ENCODE measurements at regions not wholly inside any gene's neighbourhood (a gene's known extent, or its start where the extent isn't known, plus 50 kb on each side); places are given as distances from the start of the nearest gene placed in this dataset.

- Histone ChIP-seq H3K27me3 (ENCODE audit: control insufficient read depth, insufficient read depth, low read length) (no peaks in the 10 kb centered on the region), H3K4me1 (ENCODE audit: control insufficient read depth, insufficient read depth, low read length) (peaks cover 2% of the 10 kb centered on the region), H3K36me3 (ENCODE audit: control insufficient read depth, insufficient read depth, low read length) (no peaks in the 10 kb centered on the region), H3K27ac (ENCODE audit: low read length) (no peak overlapping the region), H3K9me3 (replicated peaks; ENCODE audit: control insufficient read depth, low read depth, low read length) (no peaks in the 10 kb centered on the region), H3K4me3 (ENCODE audit: low read length) (no peak overlapping the region)
- WGBS (ENCODE audit: insufficient coverage): 50% methylated on average over 1 of the region's 2 CpGs
- peak; percentile 65 for DNase-seq
Measured at GRCh38 chr20:40262219-40262618, 426.8 kb downstream of the MAFB start.

- Histone ChIP-seq H3K4me1 (ENCODE audit: control insufficient read depth, insufficient read depth, low read length) (no peaks in the 10 kb centered on the region), H3K9me3 (replicated peaks; ENCODE audit: control insufficient read depth, low read depth, low read length) (no peaks in the 10 kb centered on the region), H3K4me3 (ENCODE audit: low read length) (no peak overlapping the region), H3K27ac (ENCODE audit: low read length) (no peak overlapping the region), H3K36me3 (ENCODE audit: control insufficient read depth, insufficient read depth, low read length) (no peaks in the 10 kb centered on the region), H3K27me3 (ENCODE audit: control insufficient read depth, insufficient read depth, low read length) (no peaks in the 10 kb centered on the region)
- no peak for DNase-seq
- 100% methylated on average over 2 of the region's 4 CpGs for WGBS (ENCODE audit: insufficient coverage)
Measured at GRCh38 chr20:40258931-40259330, 430.1 kb downstream of the MAFB start.

GRCh38 chr20:40257763-40258162, 431.3 kb downstream of the MAFB start:
- no peaks in the 10 kb centered on the region for H3K9me3 ChIP-seq (replicated peaks; ENCODE audit: control insufficient read depth, low read depth, low read length)
- no peaks in the 10 kb centered on the region for H3K27me3 ChIP-seq (ENCODE audit: control insufficient read depth, insufficient read depth, low read length)
- no peak overlapping the region for H3K4me3 ChIP-seq (ENCODE audit: low read length)
- DNase-seq: no peak
- H3K4me1 ChIP-seq (ENCODE audit: control insufficient read depth, insufficient read depth, low read length): no peaks in the 10 kb centered on the region
- H3K36me3 ChIP-seq (ENCODE audit: control insufficient read depth, insufficient read depth, low read length): no peaks in the 10 kb centered on the region
- H3K27ac ChIP-seq (ENCODE audit: low read length): no peak overlapping the region
- no CpG with 5 or more reads among the region's 2 CpGs for WGBS (ENCODE audit: insufficient coverage)

DNA sequence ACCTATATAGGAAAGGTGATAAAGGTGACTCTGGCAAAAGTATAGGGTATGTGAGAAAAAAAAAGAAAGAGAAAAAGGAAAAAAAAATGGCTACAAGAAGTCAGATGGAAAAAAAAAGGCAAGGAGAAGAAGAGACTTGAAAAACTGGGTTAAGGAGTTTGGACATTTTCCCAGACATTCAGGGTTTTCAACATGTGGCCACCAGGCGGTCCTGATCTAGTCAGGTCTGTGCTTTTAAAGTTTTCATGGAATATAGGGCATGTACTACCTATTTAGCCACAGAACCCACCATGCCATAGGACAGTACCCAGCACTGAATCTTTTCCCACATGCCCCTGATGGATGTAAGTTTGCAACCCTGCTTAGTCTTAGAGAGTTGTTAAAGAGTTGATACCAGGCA, 433.7 kb downstream of the MAFB start:
- Histone ChIP-seq H3K9me3 (replicated peaks; ENCODE audit: control insufficient read depth, low read depth, low read length) (peaks cover 8% of the 10 kb centered on the region), H3K27me3 (ENCODE audit: control insufficient read depth, insufficient read depth, low read length) (no peaks in the 10 kb centered on the region), H3K4me1 (ENCODE audit: control insufficient read depth, insufficient read depth, low read length) (no peaks in the 10 kb centered on the region), H3K36me3 (ENCODE audit: control insufficient read depth, insufficient read depth, low read length) (no peaks in the 10 kb centered on the region), H3K4me3 (ENCODE audit: low read length) (no peak overlapping the region), H3K27ac (ENCODE audit: low read length) (no peak overlapping the region)
- WGBS (ENCODE audit: insufficient coverage): no CpG with 5 or more reads among the region's 1 CpG
- DNase-seq: peak; percentile 49

DNA sequence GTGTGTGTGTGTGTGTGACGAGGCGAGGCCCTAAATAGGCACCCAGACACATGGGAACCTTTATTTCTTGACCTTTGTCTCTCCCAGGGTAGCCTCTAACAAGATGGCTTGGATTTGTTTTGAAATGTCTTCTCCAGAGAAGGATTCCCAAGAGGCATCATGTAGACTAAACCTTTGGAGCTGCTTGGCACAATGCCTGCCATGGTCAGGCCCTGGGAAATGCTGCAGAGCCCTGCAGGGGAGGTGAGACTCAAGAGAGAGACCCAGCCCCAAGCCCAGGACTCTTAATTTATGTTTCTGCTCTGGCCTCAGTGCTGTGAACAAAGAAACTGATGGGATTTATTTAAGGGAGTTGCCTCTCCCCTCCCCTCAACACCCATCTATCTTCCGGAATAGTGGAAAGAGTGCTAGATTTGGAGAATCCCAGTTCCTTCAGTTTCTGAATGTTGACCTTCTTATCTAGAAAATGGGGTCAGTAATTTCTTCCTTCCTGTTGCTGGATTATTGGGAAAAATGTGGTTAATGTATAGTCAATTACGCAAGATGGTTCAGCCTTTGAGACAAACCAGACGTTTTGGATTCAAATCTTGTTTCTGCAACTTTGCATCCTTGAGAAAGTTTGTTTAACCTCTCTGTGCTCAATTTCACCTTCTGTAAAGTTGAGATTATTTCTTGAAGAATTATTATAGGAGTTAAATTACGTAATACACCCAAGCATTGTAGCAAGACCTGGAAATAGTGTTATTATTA, 434.8 kb downstream of the MAFB start:
- Histone ChIP-seq H3K36me3 (ENCODE audit: control insufficient read depth, insufficient read depth, low read length) (no peaks in the 10 kb centered on the region), H3K9me3 (replicated peaks; ENCODE audit: control insufficient read depth, low read depth, low read length) (peaks cover 8% of the 10 kb centered on the region), H3K27ac (ENCODE audit: low read length) (no peak overlapping the region), H3K27me3 (ENCODE audit: control insufficient read depth, insufficient read depth, low read length) (no peaks in the 10 kb centered on the region), H3K4me3 (ENCODE audit: low read length) (no peak overlapping the region), H3K4me1 (ENCODE audit: control insufficient read depth, insufficient read depth, low read length) (no peaks in the 10 kb centered on the region)
- no CpG with 5 or more reads among the region's 6 CpGs for WGBS (ENCODE audit: insufficient coverage)
- DNase-seq: no peak

DNA sequence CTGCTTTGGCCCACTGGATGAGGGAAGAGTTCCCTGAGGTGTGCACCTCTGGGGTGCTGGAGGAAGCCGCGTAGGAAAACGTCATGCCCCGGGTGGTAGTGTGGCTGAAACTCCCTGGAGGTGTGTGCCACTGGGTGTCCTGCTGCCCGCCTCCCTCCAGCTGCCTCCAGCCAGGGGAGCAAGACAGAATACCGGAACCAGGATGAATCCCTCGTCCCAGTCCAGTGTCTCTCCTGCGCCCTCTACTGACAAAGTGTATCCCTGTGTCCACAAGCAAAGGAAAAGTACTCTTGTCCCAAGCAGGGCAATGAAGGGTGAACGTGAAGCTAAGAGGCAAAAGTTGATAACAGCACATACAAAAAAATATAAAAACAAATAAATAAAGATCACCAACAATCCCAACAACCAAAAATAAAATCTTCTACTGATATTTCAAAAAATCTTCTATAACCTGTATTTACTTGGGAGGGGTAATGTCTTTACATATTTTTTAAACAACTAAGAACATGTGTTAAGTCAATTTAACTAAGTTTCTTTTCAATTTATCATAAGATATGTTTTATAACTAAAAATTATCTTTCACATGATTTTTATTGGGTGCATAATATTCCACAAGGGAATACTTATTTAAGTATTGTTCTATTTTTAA, 437.6 kb downstream of the MAFB start:
- no peaks in the 10 kb centered on the region for H3K36me3 ChIP-seq (ENCODE audit: control insufficient read depth, insufficient read depth, low read length)
- DNase-seq: no peak
- H3K27me3 ChIP-seq (ENCODE audit: control insufficient read depth, insufficient read depth, low read length): no peaks in the 10 kb centered on the region
- no peaks in the 10 kb centered on the region for H3K4me1 ChIP-seq (ENCODE audit: control insufficient read depth, insufficient read depth, low read length)
- 67% methylated on average over 5 of the region's 9 CpGs for WGBS (ENCODE audit: insufficient coverage)
- no peak overlapping the region for H3K4me3 ChIP-seq (ENCODE audit: low read length)
- H3K27ac ChIP-seq (ENCODE audit: low read length): no peak overlapping the region
- peaks cover 8% of the 10 kb centered on the region for H3K9me3 ChIP-seq (replicated peaks; ENCODE audit: control insufficient read depth, low read depth, low read length)

GRCh38 chr20:40249805-40250204, 439.2 kb downstream of the MAFB start:
- Histone ChIP-seq H3K4me1 (ENCODE audit: control insufficient read depth, insufficient read depth, low read length) (no peaks in the 10 kb centered on the region), H3K9me3 (replicated peaks; ENCODE audit: control insufficient read depth, low read depth, low read length) (peaks cover 8% of the 10 kb centered on the region), H3K36me3 (ENCODE audit: control insufficient read depth, insufficient read depth, low read length) (no peaks in the 10 kb centered on the region), H3K27me3 (ENCODE audit: control insufficient read depth, insufficient read depth, low read length) (no peaks in the 10 kb centered on the region), H3K4me3 (ENCODE audit: low read length) (no peak overlapping the region), H3K27ac (ENCODE audit: low read length) (no peak overlapping the region)
- no CpG with 5 or more reads among the region's 3 CpGs for WGBS (ENCODE audit: insufficient coverage)
- DNase-seq: no peak

DNA sequence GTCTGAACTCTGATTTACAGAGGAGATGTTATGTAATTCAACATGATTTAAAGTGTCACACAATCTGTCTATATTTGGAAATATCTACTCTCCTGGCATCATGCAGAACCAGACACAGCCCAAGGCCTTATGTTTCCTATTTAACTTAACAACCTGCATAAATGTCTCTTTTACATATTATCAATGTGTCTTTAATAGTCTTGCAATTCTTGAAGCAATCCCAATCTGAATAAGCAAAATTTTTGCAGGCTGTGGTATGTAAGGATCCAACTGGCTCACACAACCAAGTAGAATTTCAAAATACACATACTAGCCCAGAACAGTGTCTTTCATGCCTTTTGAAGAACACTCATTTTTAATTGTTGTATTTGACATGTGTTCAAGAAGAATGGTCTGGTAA, 443.2 kb downstream of the MAFB start:
- Histone ChIP-seq H3K4me1 (ENCODE audit: control insufficient read depth, insufficient read depth, low read length) (no peaks in the 10 kb centered on the region), H3K4me3 (ENCODE audit: low read length) (no peak overlapping the region), H3K9me3 (replicated peaks; ENCODE audit: control insufficient read depth, low read depth, low read length) (peaks cover 2% of the 10 kb centered on the region), H3K36me3 (ENCODE audit: control insufficient read depth, insufficient read depth, low read length) (no peaks in the 10 kb centered on the region), H3K27ac (ENCODE audit: low read length) (no peak overlapping the region), H3K27me3 (ENCODE audit: control insufficient read depth, insufficient read depth, low read length) (peaks cover 2% of the 10 kb centered on the region)
- no peak for DNase-seq

DNA sequence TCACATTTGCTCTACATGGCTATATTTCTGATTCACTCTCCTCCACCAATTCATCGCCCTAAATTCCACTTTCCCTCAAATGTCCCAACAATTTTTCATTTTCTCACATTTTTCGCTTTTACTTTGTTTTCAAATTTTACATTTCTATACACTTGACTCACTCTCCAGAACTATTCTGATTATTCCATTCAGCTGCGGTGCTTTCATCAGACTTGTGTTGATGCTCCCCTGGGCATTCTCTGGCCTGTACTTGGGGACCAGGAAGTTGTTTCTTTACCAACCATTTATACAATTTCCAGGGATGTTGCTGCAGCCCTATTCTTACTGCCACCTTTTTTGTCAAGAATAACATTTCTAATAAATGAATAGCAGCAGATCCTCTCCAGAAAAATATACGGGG, 444.8 kb downstream of the MAFB start:
- 89% methylated on average over 4 of the region's 4 CpGs for WGBS (ENCODE audit: insufficient coverage)
- no peaks in the 10 kb centered on the region for H3K9me3 ChIP-seq (replicated peaks; ENCODE audit: control insufficient read depth, low read depth, low read length)
- no peak overlapping the region for H3K4me3 ChIP-seq (ENCODE audit: low read length)
- H3K36me3 ChIP-seq (ENCODE audit: control insufficient read depth, insufficient read depth, low read length): no peaks in the 10 kb centered on the region
- no peaks in the 10 kb centered on the region for H3K4me1 ChIP-seq (ENCODE audit: control insufficient read depth, insufficient read depth, low read length)
- no peak for DNase-seq
- H3K27ac ChIP-seq (ENCODE audit: low read length): no peak overlapping the region
- peaks cover 2% of the 10 kb centered on the region for H3K27me3 ChIP-seq (ENCODE audit: control insufficient read depth, insufficient read depth, low read length)

DNA sequence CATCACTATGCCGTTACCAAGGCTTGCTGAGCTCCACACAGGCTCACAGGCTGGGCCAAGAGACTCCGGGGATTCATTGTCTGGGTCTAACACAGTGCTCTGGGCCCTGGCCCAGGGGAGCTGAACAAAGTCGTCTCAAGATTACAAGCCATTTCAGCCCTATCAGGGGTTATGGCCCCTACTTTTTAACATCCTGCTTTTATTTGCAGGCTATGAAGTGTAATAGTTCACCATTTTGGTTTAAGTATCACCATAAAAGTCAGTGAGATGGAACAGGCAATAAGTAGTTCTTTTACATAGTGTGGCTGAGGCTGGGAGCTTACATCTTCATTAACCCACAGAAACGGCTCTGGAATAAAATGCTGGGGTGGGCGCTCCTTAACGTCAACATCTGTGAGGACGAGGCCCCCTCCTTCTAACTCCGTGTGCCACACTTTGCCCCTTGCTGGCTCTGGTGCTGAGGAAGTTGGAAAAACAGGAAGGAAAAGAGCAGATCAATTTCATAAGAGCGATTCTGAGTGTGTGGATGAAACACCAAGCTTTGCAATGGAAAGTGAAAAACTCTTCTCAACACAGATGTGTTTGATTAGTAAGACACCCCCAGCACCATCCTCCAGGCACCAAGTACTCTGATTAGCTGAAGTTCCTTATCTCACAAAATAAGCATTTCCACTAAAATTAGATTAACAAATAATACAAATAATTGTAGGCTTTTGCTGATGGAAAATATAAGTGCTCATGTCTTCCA, 447.3 kb downstream of the MAFB start:
- Histone ChIP-seq H3K4me3 (ENCODE audit: low read length) (no peak overlapping the region), H3K36me3 (ENCODE audit: control insufficient read depth, insufficient read depth, low read length) (no peaks in the 10 kb centered on the region), H3K27ac (ENCODE audit: low read length) (no peak overlapping the region), H3K9me3 (replicated peaks; ENCODE audit: control insufficient read depth, low read depth, low read length) (no peaks in the 10 kb centered on the region), H3K27me3 (ENCODE audit: control insufficient read depth, insufficient read depth, low read length) (peaks cover 2% of the 10 kb centered on the region), H3K4me1 (ENCODE audit: control insufficient read depth, insufficient read depth, low read length) (no peaks in the 10 kb centered on the region)
- 64% methylated on average over 2 of the region's 9 CpGs for WGBS (ENCODE audit: insufficient coverage)
- peak; percentile 33 for DNase-seq
